Smooth muscle cell (in vitro differentiated cells): ENCODE measurements at regions not wholly inside any gene's neighbourhood (a gene's known extent, or its start where the extent isn't known, plus 50 kb on each side); places are given as distances from the start of the nearest gene placed in this dataset.
A peak's percentile ranks its signal among the peaks of the same experiment; 100 is the strongest.
"Not testable (repeated sequence)": the region's sequence is repeated elsewhere in the genome, so short reads cannot be mapped to it uniquely, and the experiment has no call there.

ENCODE experiments used
- DNase-seq: peaks from one replicate; lab custom pipeline; 2025; ENCODE audit not compliant: unreplicated experiment; lab: John Stamatoyannopoulos, UW
- H2AFZ ChIP-seq: fragments of 200-600 bp; sonication (generic); 2 replicates; pipeline ENCODE4 v1.6.0; 2016; ENCODE audit warnings: antibody characterized with exemption, low read depth, mild to moderate bottlenecking
- H3F3A ChIP-seq: fragments of 200-600 bp; sonication (generic); 2 replicates; pipeline ENCODE4 v1.6.0; 2017; ENCODE audit warnings: antibody characterized with exemption, low read depth
- H3K27ac ChIP-seq: fragments of 200-600 bp; sonication (generic); 2 replicates; pipeline ENCODE4 v1.5.1; 2016; ENCODE audit warnings: low read depth, mild to moderate bottlenecking
- H3K27me3 ChIP-seq: fragments of 200-600 bp; sonication (generic); 2 replicates; pipeline ENCODE4 v1.6.1; 2016; ENCODE audit warnings: low read depth, mild to moderate bottlenecking
- H3K36me3 ChIP-seq: fragments of 200-600 bp; sonication (generic); 2 replicates; pipeline ENCODE4 v1.5.1; 2016; ENCODE audit warnings: low read depth
- H3K4me1 ChIP-seq: fragments of 200-600 bp; sonication (generic); 2 replicates; pipeline ENCODE4 v1.5.1; 2016; ENCODE audit warnings: low read depth
- H3K4me2 ChIP-seq: fragments of 200-600 bp; sonication (generic); 2 replicates; pipeline ENCODE4 v1.6.0; 2016; ENCODE audit warnings: mild to moderate bottlenecking
- H3K4me3 ChIP-seq: fragments of 200-600 bp; sonication (generic); 2 replicates; pipeline ENCODE4 v1.5.1; 2016; ENCODE audit warnings: mild to moderate bottlenecking
- H3K79me2 ChIP-seq: fragments of 200-600 bp; sonication (generic); 2 replicates; pipeline ENCODE4 v1.6.0; 2016; ENCODE audit warnings: low read depth, mild to moderate bottlenecking
- H3K9ac ChIP-seq: fragments of 200-600 bp; sonication (generic); 2 replicates; pipeline ENCODE4 v1.6.0; 2016; ENCODE audit warnings: low read depth
- H3K9me3 ChIP-seq: fragments of 200-600 bp; sonication (generic); replicated peaks from 2 replicates; pipeline ENCODE4 v1.5.1; 2016; ENCODE audit warnings: low read depth
- H4K20me1 ChIP-seq: fragments of 200-600 bp; sonication (generic); 2 replicates; pipeline ENCODE4 v1.6.0; 2016; ENCODE audit warnings: low read depth
- WGBS: methylation state at CpG from one replicate; pipeline ENCODE4 v1.1.7; 2016; ENCODE audit warnings: low lambda C conversion rate; 5-methylcytosine and 5-hydroxymethylcytosine counted together
- TF ChIP-seq, protein P1 (sequence below): fragments of 200-600 bp; sonication (generic); IDR thresholded peaks from 2 replicates; pipeline ENCODE4 v1.5.1; 2017; ENCODE audit warnings: borderline replicate concordance, mild to moderate bottlenecking, antibody characterized with exemption; ENCODE audit not compliant: insufficient read depth, poor library complexity, severe bottlenecking

- no peak overlapping the region for H3K27ac ChIP-seq
- 80% methylated on average over 2 of the region's 2 CpGs for WGBS
- DNase-seq: no peak
- no peaks in the 10 kb centered on the region for H3K9me3 ChIP-seq
- H3K4me2 ChIP-seq: peak overlapping the region; percentile 59
- no peaks in the 10 kb centered on the region for H3K79me2 ChIP-seq
- H3K36me3 ChIP-seq: no peaks in the 10 kb centered on the region
- no peak overlapping the region for H3K9ac ChIP-seq
- H3F3A ChIP-seq: no peaks in the 10 kb centered on the region
- H3K27me3 ChIP-seq: no peaks in the 10 kb centered on the region
- peak overlapping the region; percentile 11 for H2AFZ ChIP-seq
- no peak overlapping the region for H3K4me3 ChIP-seq
- TF ChIP-seq, protein P1, sequence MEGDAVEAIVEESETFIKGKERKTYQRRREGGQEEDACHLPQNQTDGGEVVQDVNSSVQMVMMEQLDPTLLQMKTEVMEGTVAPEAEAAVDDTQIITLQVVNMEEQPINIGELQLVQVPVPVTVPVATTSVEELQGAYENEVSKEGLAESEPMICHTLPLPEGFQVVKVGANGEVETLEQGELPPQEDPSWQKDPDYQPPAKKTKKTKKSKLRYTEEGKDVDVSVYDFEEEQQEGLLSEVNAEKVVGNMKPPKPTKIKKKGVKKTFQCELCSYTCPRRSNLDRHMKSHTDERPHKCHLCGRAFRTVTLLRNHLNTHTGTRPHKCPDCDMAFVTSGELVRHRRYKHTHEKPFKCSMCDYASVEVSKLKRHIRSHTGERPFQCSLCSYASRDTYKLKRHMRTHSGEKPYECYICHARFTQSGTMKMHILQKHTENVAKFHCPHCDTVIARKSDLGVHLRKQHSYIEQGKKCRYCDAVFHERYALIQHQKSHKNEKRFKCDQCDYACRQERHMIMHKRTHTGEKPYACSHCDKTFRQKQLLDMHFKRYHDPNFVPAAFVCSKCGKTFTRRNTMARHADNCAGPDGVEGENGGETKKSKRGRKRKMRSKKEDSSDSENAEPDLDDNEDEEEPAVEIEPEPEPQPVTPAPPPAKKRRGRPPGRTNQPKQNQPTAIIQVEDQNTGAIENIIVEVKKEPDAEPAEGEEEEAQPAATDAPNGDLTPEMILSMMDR: no peak
- peaks cover 6% of the 10 kb centered on the region for H3K4me1 ChIP-seq
- H4K20me1 ChIP-seq: no peaks in the 10 kb centered on the region
Observed at GRCh38 chr6:9307786-9308185, 872.4 kb upstream of the SLC35B3 start.

DNA sequence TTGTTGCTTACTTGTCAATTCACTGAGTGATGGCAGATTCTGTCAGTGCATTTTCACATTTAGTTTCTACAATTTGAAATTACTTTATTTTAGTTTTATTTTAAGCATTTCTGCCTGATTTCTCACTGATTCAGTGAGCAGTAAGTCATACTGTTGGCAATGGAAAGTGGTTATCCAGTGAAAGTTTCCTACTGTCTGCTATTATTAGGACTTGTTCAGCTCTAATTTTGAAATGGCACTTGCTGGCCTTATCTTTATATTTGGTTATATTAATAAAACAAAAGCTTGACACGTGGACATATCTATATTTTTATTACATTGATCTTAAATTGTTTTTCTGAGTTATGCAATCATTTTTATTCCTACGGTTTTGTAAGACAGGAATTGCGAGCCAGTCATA, 871.8 kb upstream of the SLC35B3 start:
- H3K27me3 ChIP-seq: no peaks in the 10 kb centered on the region
- no peaks in the 10 kb centered on the region for H3K79me2 ChIP-seq
- peaks cover 6% of the 10 kb centered on the region for H3K4me1 ChIP-seq
- H3K9me3 ChIP-seq: no peaks in the 10 kb centered on the region
- H3K4me2 ChIP-seq: no peak overlapping the region
- no peaks in the 10 kb centered on the region for H3F3A ChIP-seq
- H3K27ac ChIP-seq: no peak overlapping the region
- H3K9ac ChIP-seq: no peak overlapping the region
- no peak overlapping the region for H2AFZ ChIP-seq
- H4K20me1 ChIP-seq: no peaks in the 10 kb centered on the region
- 84% methylated on average over 3 of the region's 3 CpGs for WGBS
- H3K36me3 ChIP-seq: no peaks in the 10 kb centered on the region
- no peak overlapping the region for H3K4me3 ChIP-seq
- TF ChIP-seq, protein P1: no peak
- DNase-seq: no peak

DNA sequence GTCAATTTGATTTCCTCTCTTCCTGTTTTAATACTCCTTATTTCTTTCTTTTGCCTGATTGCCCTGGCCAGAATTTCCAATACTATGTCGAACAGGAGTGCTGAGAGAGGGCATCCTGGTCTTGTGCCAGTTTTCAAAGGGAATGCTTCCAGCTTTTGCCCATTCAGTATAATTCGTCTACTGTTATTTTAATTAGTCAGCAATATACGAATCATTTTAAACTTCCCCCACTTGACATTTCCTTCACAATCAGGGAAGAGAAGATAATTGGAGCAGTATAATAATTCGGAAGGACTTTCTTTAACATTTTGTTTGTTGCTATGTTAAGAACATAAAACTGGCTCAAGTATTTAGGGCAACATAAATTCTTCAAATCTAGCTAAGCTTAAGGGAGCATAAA, 860.3 kb upstream of the SLC35B3 start:
- H3K9me3 ChIP-seq: no peaks in the 10 kb centered on the region
- H3K36me3 ChIP-seq: no peaks in the 10 kb centered on the region
- no peaks in the 10 kb centered on the region for H3K79me2 ChIP-seq
- H3F3A ChIP-seq: no peaks in the 10 kb centered on the region
- H3K9ac ChIP-seq: no peak overlapping the region
- no peak overlapping the region for H3K27ac ChIP-seq
- no peak overlapping the region for H2AFZ ChIP-seq
- H3K4me2 ChIP-seq: no peak overlapping the region
- no peaks in the 10 kb centered on the region for H4K20me1 ChIP-seq
- no peak overlapping the region for H3K4me3 ChIP-seq
- TF ChIP-seq, protein P1: no peak
- WGBS: 92% methylated on average over 4 of the region's 4 CpGs
- no peak for DNase-seq
- no peaks in the 10 kb centered on the region for H3K4me1 ChIP-seq
- no peaks in the 10 kb centered on the region for H3K27me3 ChIP-seq

GRCh38 chr6:9292975-9293374, 857.6 kb upstream of the SLC35B3 start:
- H3K27ac ChIP-seq: no peak overlapping the region
- 77% methylated on average over 3 of the region's 3 CpGs for WGBS
- no peak overlapping the region for H3K4me2 ChIP-seq
- TF ChIP-seq, protein P1: no peak
- H3K9ac ChIP-seq: no peak overlapping the region
- H3K27me3 ChIP-seq: no peaks in the 10 kb centered on the region
- no peak for DNase-seq
- H3F3A ChIP-seq: no peaks in the 10 kb centered on the region
- no peaks in the 10 kb centered on the region for H4K20me1 ChIP-seq
- H3K9me3 ChIP-seq: no peaks in the 10 kb centered on the region
- no peak overlapping the region for H2AFZ ChIP-seq
- no peaks in the 10 kb centered on the region for H3K79me2 ChIP-seq
- H3K36me3 ChIP-seq: no peaks in the 10 kb centered on the region
- no peak overlapping the region for H3K4me3 ChIP-seq
- no peaks in the 10 kb centered on the region for H3K4me1 ChIP-seq

- not testable (repeated sequence) for H3K9ac ChIP-seq, H3F3A ChIP-seq, H3K9me3 ChIP-seq, DNase-seq, H3K79me2 ChIP-seq, H3K4me3 ChIP-seq, H3K4me1 ChIP-seq, H3K27me3 ChIP-seq, H3K36me3 ChIP-seq, H4K20me1 ChIP-seq, H2AFZ ChIP-seq, H3K27ac ChIP-seq, H3K4me2 ChIP-seq
- WGBS: 97% methylated on average over 29 of the region's 32 CpGs
Observed at GRCh38 chr6:9290342-9290741, 855.0 kb upstream of the SLC35B3 start.
